GM12865 (cell line): ENCODE measurements at regions not wholly inside any gene's neighbourhood (a gene's known extent, or its start where the extent isn't known, plus 50 kb on each side); places are given as distances from the start of the nearest gene placed in this dataset.

Source experiments
- DNase-seq: peaks from one replicate; pipeline ENCODE4 v3.0.0; 2010; ENCODE audit warnings: low read depth
- H3K4me3 ChIP-seq: 2 replicates; pipeline ENCODE4 v1.5.1; 2011; ENCODE audit warnings: mild to moderate bottlenecking, low read depth, low read length, control low read depth
- CTCF ChIP-seq: IDR thresholded peaks from 2 replicates; pipeline ENCODE4 v1.5.1; 2011; ENCODE audit warnings: low read length, control low read depth, low read depth, inconsistent platforms; ENCODE audit not compliant: insufficient read depth; ENCODE audit errors: missing control alignments

GRCh38 chr10:85194706-85195105, 866.3 kb downstream of the CCSER2 start:
- no peak overlapping the region for H3K4me3 ChIP-seq
- no peak for DNase-seq
- TF ChIP-seq CTCF, result no peak

- DNase-seq, result no peak
- H3K4me3 ChIP-seq, result no peak overlapping the region
- TF ChIP-seq CTCF, result no peak
Measured at GRCh38 chr10:85195596-85195995, 867.2 kb downstream of the CCSER2 start.

GRCh38 chr10:85204814-85205213, 876.4 kb downstream of the CCSER2 start:
- TF ChIP-seq CTCF, result no peak
- H3K4me3 ChIP-seq, result no peak overlapping the region

GRCh38 chr10:85212526-85212925, 884.1 kb downstream of the CCSER2 start:
- no peak overlapping the region for H3K4me3 ChIP-seq
- DNase-seq, result no peak
- TF ChIP-seq CTCF, result no peak

More at GRCh38 chr10:85204814-85205213, 876.4 kb downstream of the CCSER2 start:
- DNase-seq, result no peak

GRCh38 chr10:85213493-85213892, 885.1 kb downstream of the CCSER2 start:
- no peak for TF ChIP-seq CTCF
- no peak overlapping the region for H3K4me3 ChIP-seq
- no peak for DNase-seq

- H3K4me3 ChIP-seq, result no peak overlapping the region
- TF ChIP-seq CTCF, result no peak
- no peak for DNase-seq
Measured at GRCh38 chr10:85222300-85222699, 893.9 kb downstream of the CCSER2 start.

GRCh38 chr10:85224366-85224940, 896.1 kb downstream of the CCSER2 start:
- no peak for TF ChIP-seq CTCF
- DNase-seq, result no peak
- H3K4me3 ChIP-seq, result no peak overlapping the region
